H9 (cell line): ENCODE measurements at regions not wholly inside any gene's neighbourhood (a gene's known extent, or its start where the extent isn't known, plus 50 kb on each side); places are given as distances from the start of the nearest gene placed in this dataset.

ENCODE experiments used
- DNase-seq: peaks from one replicate; pipeline ENCODE4 v3.0.0-alpha.2; 2017
- H2AFZ ChIP-seq: one replicate; pipeline ENCODE4 v1.6.1; 2013; ENCODE audit warnings: mild to moderate bottlenecking, low read length, control low read depth, moderate library complexity
- H2AK5ac ChIP-seq: 2 replicates; pipeline ENCODE4 v1.6.1; 2013; ENCODE audit warnings: low read length, control low read depth, mixed read lengths; ENCODE audit not compliant: insufficient read length
- H2BK120ac ChIP-seq: one replicate; pipeline ENCODE4 v1.6.1; 2013; ENCODE audit warnings: low read depth, mild to moderate bottlenecking, low read length, control low read depth, inconsistent platforms; ENCODE audit not compliant: poor library complexity, severe bottlenecking
- H2BK12ac ChIP-seq: 2 replicates; pipeline ENCODE4 v1.6.1; 2013; ENCODE audit warnings: low read length, control low read depth, mixed read lengths, low read depth; ENCODE audit not compliant: insufficient read length
- H2BK15ac ChIP-seq: 2 replicates; pipeline ENCODE4 v1.6.1; 2013; ENCODE audit warnings: low read depth, low read length, control low read depth
- H2BK20ac ChIP-seq: one replicate; pipeline ENCODE4 v1.6.1; 2013; ENCODE audit warnings: low read depth, mild to moderate bottlenecking, low read length, control low read depth, inconsistent platforms; ENCODE audit not compliant: poor library complexity, severe bottlenecking
- H2BK5ac ChIP-seq: 2 replicates; pipeline ENCODE4 v1.6.1; 2013; ENCODE audit warnings: low read length, control low read depth, mixed read lengths; ENCODE audit not compliant: insufficient read length
- H3K14ac ChIP-seq: 2 replicates; pipeline ENCODE4 v1.6.1; 2013; ENCODE audit warnings: low read length, control low read depth; ENCODE audit not compliant: insufficient read depth
- H3K18ac ChIP-seq: 2 replicates; pipeline ENCODE4 v1.6.1; 2013; ENCODE audit warnings: low read depth, mild to moderate bottlenecking, mixed read lengths, low read length, control low read depth; ENCODE audit not compliant: insufficient read length
- H3K23ac ChIP-seq: 2 replicates; pipeline ENCODE4 v1.6.1; 2013; ENCODE audit warnings: low read length, control low read depth, mixed read lengths, low read depth; ENCODE audit not compliant: insufficient read length
- H3K23me2 ChIP-seq: 2 replicates; pipeline ENCODE4 v1.6.1; 2013; ENCODE audit warnings: low read depth, mild to moderate bottlenecking, mixed read lengths, low read length, control low read depth; ENCODE audit not compliant: insufficient read length, poor library complexity, severe bottlenecking
- H3K27ac ChIP-seq: 2 replicates; pipeline ENCODE4 v1.5.1; 2013; ENCODE audit warnings: low read length, control low read depth, mixed read lengths, low read depth; ENCODE audit not compliant: insufficient read length
- H3K27me3 ChIP-seq: 2 replicates; pipeline ENCODE4 v1.6.1; 2013; ENCODE audit warnings: low read length, control low read depth, inconsistent platforms; ENCODE audit not compliant: insufficient read depth
- H3K4ac ChIP-seq: 2 replicates; pipeline ENCODE4 v1.6.1; 2013; ENCODE audit warnings: low read depth, mild to moderate bottlenecking, control low read depth, inconsistent platforms, low read length, moderate library complexity
- H3K4me1 ChIP-seq: 2 replicates; pipeline ENCODE4 v1.6.1; 2013; ENCODE audit warnings: low read length, control low read depth, inconsistent platforms; ENCODE audit not compliant: insufficient read depth
- H3K4me2 ChIP-seq: 2 replicates; pipeline ENCODE4 v1.6.1; 2013; ENCODE audit warnings: low read length, control low read depth, mixed read lengths; ENCODE audit not compliant: insufficient read length, insufficient read depth
- H3K56ac ChIP-seq: 2 replicates; pipeline ENCODE4 v1.6.1; 2013; ENCODE audit warnings: low read depth, mild to moderate bottlenecking, mixed read lengths, low read length, control low read depth; ENCODE audit not compliant: insufficient read length
- H3K79me1 ChIP-seq: 2 replicates; pipeline ENCODE4 v1.6.1; 2013; ENCODE audit warnings: low read depth, mild to moderate bottlenecking, moderate library complexity, low read length, control low read depth, inconsistent platforms; ENCODE audit not compliant: insufficient read depth, poor library complexity, severe bottlenecking
- H3K79me2 ChIP-seq: 2 replicates; pipeline ENCODE4 v1.6.1; 2013; ENCODE audit warnings: low read length, control low read depth, inconsistent platforms; ENCODE audit not compliant: insufficient read depth
- H3K9ac ChIP-seq: 2 replicates; pipeline ENCODE4 v1.6.1; 2013; ENCODE audit warnings: low read length, control low read depth, mixed read lengths; ENCODE audit not compliant: insufficient read length; ENCODE audit errors: extremely low read depth
- H3K9me3 ChIP-seq: one replicate; pipeline ENCODE4 v1.6.1; 2013; ENCODE audit warnings: low read depth, low read length, inconsistent platforms; ENCODE audit not compliant: control insufficient read depth
- H3T11ph ChIP-seq: one replicate; pipeline ENCODE4 v1.6.1; 2013; ENCODE audit warnings: mild to moderate bottlenecking, low read length, control low read depth, inconsistent platforms
- H4K20me1 ChIP-seq: one replicate; pipeline ENCODE4 v1.6.1; 2013; ENCODE audit not compliant: control insufficient read depth, insufficient read length, insufficient read depth
- H4K5ac ChIP-seq: 2 replicates; pipeline ENCODE4 v1.6.1; 2013; ENCODE audit warnings: low read depth, mild to moderate bottlenecking, mixed read lengths, low read length, control low read depth; ENCODE audit not compliant: insufficient read length
- H4K8ac ChIP-seq: replicated peaks from 2 replicates; pipeline ENCODE4 v1.6.1; 2013; ENCODE audit warnings: low read length, control low read depth, mixed read lengths, low read depth; ENCODE audit not compliant: insufficient read length
- H4K91ac ChIP-seq: 2 replicates; pipeline ENCODE4 v1.6.1; 2013; ENCODE audit warnings: low read depth, mild to moderate bottlenecking, moderate library complexity, mixed read lengths, low read length, control low read depth; ENCODE audit not compliant: insufficient read length
- H3K27ac Mint-ChIP-seq, 3 experiments: 2 replicates in 2 of 3; 3 replicates in 1 of 3; pipeline ENCODE4 v1.8.0; 2020 to 2021; ENCODE audit warnings: mixed read lengths in 3 of 3, mild to moderate bottlenecking in 1 of 3, moderate library complexity in 1 of 3
- H3K27me3 Mint-ChIP-seq: 2 replicates; pipeline ENCODE4 v1.8.0; 2021; ENCODE audit warnings: low read depth, mild to moderate bottlenecking, moderate library complexity, mixed read lengths
- H3K36me3 Mint-ChIP-seq, 3 experiments: 2 replicates in 2 of 3; 3 replicates in 1 of 3; pipeline ENCODE4 v1.8.0; 2020 to 2021; ENCODE audit warnings: low read depth in 3 of 3, mixed read lengths in 3 of 3; ENCODE audit not compliant: insufficient read depth in 1 of 3
- H3K4me1 Mint-ChIP-seq, 2 experiments: 2 replicates each; pipeline ENCODE4 v1.8.0; 2020; ENCODE audit warnings: mixed read lengths in 2 of 2
- H3K4me3 Mint-ChIP-seq, 2 experiments: 2 replicates in 1 of 2; 3 replicates in 1 of 2; pipeline ENCODE4 v1.8.0; 2020 to 2021; ENCODE audit warnings: mild to moderate bottlenecking in 2 of 2, mixed read lengths in 2 of 2, moderate library complexity in 1 of 2
- H3K9me3 Mint-ChIP-seq, 2 experiments: 2 replicates in 1 of 2; 3 replicates in 1 of 2; pipeline ENCODE4 v1.8.0; 2020; ENCODE audit warnings: mild to moderate bottlenecking in 2 of 2, mixed read lengths in 2 of 2, moderate library complexity in 1 of 2
- CTCF ChIP-seq: fragments of 200-600 bp; sonication (generic); conservative IDR thresholded peaks from 3 replicates; pipeline ENCODE4 v1.8.0; 2021; ENCODE audit warnings: antibody characterized with exemption, mild to moderate bottlenecking
- WGBS: extraction: QIAGEN DNeasy Blood & Tissue Kit; methylation state at CpG from one replicate; pipeline ENCODE4 v1.1.7; 2013; ENCODE audit warnings: missing lambda C conversion rate, low lambda C conversion rate, mixed read lengths; ENCODE audit not compliant: insufficient read length; ENCODE audit errors: extremely low coverage; 5-methylcytosine and 5-hydroxymethylcytosine counted together

- Histone ChIP-seq H3K27me3 (no peaks in the 10 kb centered on the region), H2BK15ac (no peak overlapping the region), H2AK5ac (no peak overlapping the region), H3K9me3 (no peaks in the 10 kb centered on the region), H3K27ac (no peak overlapping the region), H3T11ph (no peak overlapping the region), H3K14ac (no peak overlapping the region), H3K23me2 (no peaks in the 10 kb centered on the region), H4K8ac (no peak overlapping the region), H2AFZ (no peak overlapping the region), H3K18ac (no peak overlapping the region), H2BK12ac (no peak overlapping the region), H3K23ac (no peak overlapping the region), H3K4me2 (no peak overlapping the region), H4K91ac (no peak overlapping the region), H4K20me1 (no peaks in the 10 kb centered on the region), H2BK120ac (no peak overlapping the region), H3K4me1 (no peaks in the 10 kb centered on the region; the same call in 1 of the 2 replicates), H2BK20ac (no peak overlapping the region), H3K79me1 (no peaks in the 10 kb centered on the region), H4K5ac (no peak overlapping the region), H3K4ac (no peak overlapping the region), H2BK5ac (no peak overlapping the region), H3K79me2 (no peaks in the 10 kb centered on the region), H3K9ac (no peak overlapping the region), H3K56ac (no peak overlapping the region)
- Mint-ChIP-seq H3K9me3 (no peaks in the 10 kb centered on the region), H3K4me3 (no peak overlapping the region), H3K27ac (peak overlapping the region in 1 of 3 experiments; percentile 72; a peak in 3 of 7 replicates), H3K4me1 (peaks cover 10 to 15% of the 10 kb centered on the region in 2 experiments), H3K27me3 (no peaks in the 10 kb centered on the region; the same call in 1 of the 2 replicates), H3K36me3 (no peaks in the 10 kb centered on the region)
- peak; percentile 75 for DNase-seq
- no CpG with 5 or more reads among the region's 4 CpGs for WGBS
- TF ChIP-seq CTCF: no peak
Measured at GRCh38 chr3:124513610-124513997, 216.6 kb upstream of the UMPS start.
